H1 (cell line): ENCODE measurements at regions not wholly inside any gene's neighbourhood (a gene's known extent, or its start where the extent isn't known, plus 50 kb on each side); places are given as distances from the start of the nearest gene placed in this dataset.
A peak's percentile ranks its signal among the peaks of the same experiment; 100 is the strongest.

Experiments used
- CTCF ChIA-PET: fragments of 300-600 bp; sonication (Branson Sonifier 250); formaldehyde crosslinking; loops from one replicate; lab custom pipeline; 2021; ENCODE audit not compliant: partially characterized antibody; lab: Charles Lee
- POLR2A ChIA-PET: fragments of 300-600 bp; sonication (Branson Sonifier 250); formaldehyde crosslinking; loops from one replicate; lab custom pipeline; 2021; ENCODE audit warnings: inconsistent platforms; ENCODE audit not compliant: partially characterized antibody; lab: Charles Lee
- DNase-seq, 2 experiments: peaks; one replicate each; pipeline versions ENCODE4 v3.0.0 to v3.0.0-alpha.2; 2010 to 2022; ENCODE audit warnings: low spot score in 2 of 2, low read depth in 1 of 2, mixed read lengths in 1 of 2
- FAIRE-seq: peaks from 2 replicates; lab custom pipeline; 2011; peaks lifted over from hg19 to GRCh38; lab: Jason Lieb, UNC
- H2AFZ ChIP-seq: 2 replicates; pipeline ENCODE4 v1.8.1; 2012; ENCODE audit warnings: low read length, inconsistent platforms
- H2AK5ac ChIP-seq: 2 replicates; pipeline ENCODE4 v1.6.1; 2013; ENCODE audit warnings: low read depth, low read length
- H2BK120ac ChIP-seq: replicated peaks from 2 replicates; pipeline ENCODE3; 2013; ENCODE audit warnings: low read depth, low read length, inconsistent platforms
- H2BK12ac ChIP-seq: 2 replicates; pipeline ENCODE4 v1.6.1; 2013; ENCODE audit warnings: low read depth, low read length
- H2BK15ac ChIP-seq: 2 replicates; pipeline ENCODE4 v1.6.1; 2013; ENCODE audit warnings: low read length
- H2BK20ac ChIP-seq: 2 replicates; pipeline ENCODE4 v1.6.1; 2013; ENCODE audit warnings: low read length
- H2BK5ac ChIP-seq: 2 replicates; pipeline ENCODE4 v1.6.1; 2013; ENCODE audit warnings: low read depth, low read length
- H3K14ac ChIP-seq: 2 replicates; pipeline ENCODE4 v1.6.1; 2013; ENCODE audit warnings: inconsistent platforms; ENCODE audit not compliant: insufficient read length
- H3K18ac ChIP-seq: 2 replicates; pipeline ENCODE4 v1.6.1; 2013; ENCODE audit warnings: low read length; ENCODE audit errors: extremely low read depth
- H3K23ac ChIP-seq: 2 replicates; pipeline ENCODE4 v1.6.1; 2013; ENCODE audit warnings: inconsistent platforms; ENCODE audit not compliant: insufficient read length
- H3K23me2 ChIP-seq: 2 replicates; pipeline ENCODE4 v1.6.1; 2013; ENCODE audit warnings: low read depth, low read length
- H3K27ac ChIP-seq: 2 replicates; pipeline ENCODE4 v1.6.1; 2011; ENCODE audit warnings: low read depth, low read length, inconsistent platforms
- H3K27me3 ChIP-seq, 4 experiments: replicated peaks in 1 of 4; 1 replicate in 1 of 4; 2 replicates in 3 of 4; pipeline versions ENCODE4 v1.6.1 to v1.8.1; 2011 to 2013; ENCODE audit warnings: low read length in 3 of 4, mild to moderate bottlenecking in 3 of 4, inconsistent platforms in 2 of 4, mixed read lengths in 2 of 4, moderate library complexity in 1 of 4; ENCODE audit not compliant: control insufficient read depth in 3 of 4, insufficient read depth in 3 of 4; ENCODE audit errors: extremely low read depth in 1 of 4
- H3K36me3 ChIP-seq, 4 experiments: 2 replicates each; pipeline versions ENCODE4 v1.6.1 to v1.8.1; 2011 to 2013; ENCODE audit warnings: mild to moderate bottlenecking in 4 of 4, low read length in 3 of 4, moderate library complexity in 2 of 4, control low read depth in 1 of 4, inconsistent platforms in 1 of 4; ENCODE audit not compliant: insufficient read depth in 4 of 4, control insufficient read depth in 2 of 4
- H3K4ac ChIP-seq: replicated peaks from 2 replicates; pipeline ENCODE3; 2013; ENCODE audit warnings: low read length, low read depth, mixed read lengths, inconsistent platforms; ENCODE audit not compliant: insufficient read length
- H3K4me1 ChIP-seq, 4 experiments: replicated peaks in 1 of 4; 1 replicate in 1 of 4; 2 replicates in 3 of 4; pipeline versions ENCODE4 v1.6.1 to v1.8.1; 2011 to 2013; ENCODE audit warnings: low read length in 3 of 4, inconsistent platforms in 2 of 4, mixed read lengths in 1 of 4; ENCODE audit not compliant: insufficient read depth in 4 of 4, control insufficient read depth in 3 of 4
- H3K4me2 ChIP-seq, 2 experiments: 2 replicates each; pipeline versions ENCODE4 v1.6.1 to v1.8.1; 2011 to 2013; ENCODE audit warnings: low read depth in 2 of 2, low read length in 2 of 2, control low read depth in 1 of 2, inconsistent platforms in 1 of 2, mild to moderate bottlenecking in 1 of 2; ENCODE audit not compliant: insufficient read depth in 1 of 2
- H3K4me3 ChIP-seq, 4 experiments: fragments of 200-600, 300-600 bp in 1 of 4; sonication (generic), shearing (Covaris generic), sonication (Bioruptor Twin) in 1 of 4; 2 replicates each; pipeline versions ENCODE4 v1.5.1 to v1.8.1; 2011 to 2016; ENCODE audit warnings: low read length in 4 of 4, low read depth in 3 of 4, control low read depth in 2 of 4, inconsistent platforms in 2 of 4, mild to moderate bottlenecking in 2 of 4, mixed read lengths in 1 of 4, moderate library complexity in 1 of 4; ENCODE audit not compliant: insufficient read depth in 2 of 4; ENCODE audit errors: extremely low read depth in 1 of 4
- H3K56ac ChIP-seq: replicated peaks from 2 replicates; pipeline ENCODE3; 2013; ENCODE audit warnings: low read depth, mild to moderate bottlenecking, mixed read lengths, low read length, inconsistent platforms; ENCODE audit not compliant: insufficient read length
- H3K79me1 ChIP-seq: 2 replicates; pipeline ENCODE4 v1.6.1; 2013; ENCODE audit warnings: low read depth, low read length, control low read depth
- H3K79me2 ChIP-seq, 2 experiments: 2 replicates each; pipeline versions ENCODE4 v1.6.1 to v1.8.1; 2012 to 2013; ENCODE audit warnings: low read length in 2 of 2, mild to moderate bottlenecking in 2 of 2, inconsistent platforms in 1 of 2; ENCODE audit not compliant: insufficient read depth in 2 of 2, control insufficient read depth in 1 of 2
- H3K9ac ChIP-seq, 4 experiments: replicated peaks in 1 of 4; 1 replicate in 1 of 4; 2 replicates in 3 of 4; pipeline versions ENCODE4 v1.6.1 to v1.8.1; 2011 to 2013; ENCODE audit warnings: low read depth in 3 of 4, low read length in 3 of 4, control low read depth in 2 of 4, mild to moderate bottlenecking in 2 of 4, moderate library complexity in 2 of 4, inconsistent platforms in 1 of 4; ENCODE audit errors: extremely low read depth in 1 of 4
- H3K9me3 ChIP-seq, 2 experiments: 2 replicates each; pipeline versions ENCODE4 v1.6.1 to v1.8.1; 2012 to 2013; ENCODE audit warnings: mild to moderate bottlenecking in 2 of 2, moderate library complexity in 2 of 2, control low read depth in 1 of 2, inconsistent platforms in 1 of 2, low read depth in 1 of 2, low read length in 1 of 2, mixed read lengths in 1 of 2; ENCODE audit not compliant: insufficient read depth in 2 of 2
- H4K20me1 ChIP-seq, 2 experiments: replicated peaks in 1 of 2; 2 replicates each; pipeline versions ENCODE3 to v1.8.1; 2011 to 2013; ENCODE audit warnings: inconsistent platforms in 2 of 2, low read length in 2 of 2, mild to moderate bottlenecking in 1 of 2; ENCODE audit not compliant: insufficient read depth in 2 of 2, control insufficient read depth in 1 of 2
- H4K5ac ChIP-seq: 2 replicates; pipeline ENCODE4 v1.6.1; 2013; ENCODE audit warnings: low read length, low read depth, mixed read lengths, inconsistent platforms; ENCODE audit not compliant: insufficient read length
- H4K8ac ChIP-seq: 2 replicates; pipeline ENCODE4 v1.8.0; 2013; ENCODE audit warnings: mild to moderate bottlenecking, moderate library complexity, low read length, inconsistent platforms; ENCODE audit not compliant: insufficient read depth; ENCODE audit errors: extremely low read depth
- H4K91ac ChIP-seq: replicated peaks from 2 replicates; pipeline ENCODE3; 2013; ENCODE audit warnings: low read length, mixed read lengths, inconsistent platforms; ENCODE audit not compliant: insufficient read length
- NRF1 ChIP-seq: IDR thresholded peaks from 2 replicates; pipeline ENCODE4 v1.6.1; 2011; ENCODE audit warnings: mild to moderate bottlenecking, low read depth, low read length, improper control_type of control experiment
- SIX5 ChIP-seq: IDR thresholded peaks from 2 replicates; pipeline ENCODE4 v1.6.1; 2011; ENCODE audit warnings: mild to moderate bottlenecking, low read depth, low read length
- SRF ChIP-seq: IDR thresholded peaks from 2 replicates; pipeline ENCODE4 v1.6.1; 2011; ENCODE audit warnings: mild to moderate bottlenecking, low read depth, low read length, moderate library complexity
- SUZ12 ChIP-seq: fragments of 200-600 bp; sonication (generic); IDR thresholded peaks from 2 replicates; pipeline ENCODE4 v1.6.1; 2012; ENCODE audit warnings: mild to moderate bottlenecking, inconsistent platforms, low read length, moderate library complexity, mixed read lengths
- WGBS, 2 experiments: shearing (Covaris generic) in 1 of 2; methylation state at CpG; one replicate each; pipeline versions ENCODE4 v1.1.6 to v1.1.7; 2013 to 2015; ENCODE audit warnings: low lambda C conversion rate in 2 of 2, mixed read lengths in 2 of 2, inconsistent platforms in 1 of 2, low coverage in 1 of 2, missing lambda C conversion rate in 1 of 2; ENCODE audit not compliant: insufficient replicate concordance in 2 of 2, insufficient coverage in 1 of 2, insufficient read length in 1 of 2; ENCODE audit errors: extremely low coverage in 1 of 2, missing lambda C conversion rate in 1 of 2; 5-methylcytosine and 5-hydroxymethylcytosine counted together
- TF ChIP-seq, protein P1 (sequence below): IDR thresholded peaks from 2 replicates; pipeline ENCODE4 v1.6.1; 2012; ENCODE audit warnings: inconsistent platforms
- TF ChIP-seq, protein P2 (sequence below), 3 experiments: IDR thresholded peaks; 1 replicate in 2 of 3; 2 replicates in 1 of 3; pipeline versions ENCODE4 v1.5.1 to v1.6.1; 2011; ENCODE audit warnings: low read length in 3 of 3, mild to moderate bottlenecking in 3 of 3, inconsistent platforms in 2 of 3, low read depth in 1 of 3, moderate library complexity in 1 of 3; ENCODE audit not compliant: insufficient read depth in 1 of 3; ENCODE audit errors: control extremely low read depth in 1 of 3

DNA sequence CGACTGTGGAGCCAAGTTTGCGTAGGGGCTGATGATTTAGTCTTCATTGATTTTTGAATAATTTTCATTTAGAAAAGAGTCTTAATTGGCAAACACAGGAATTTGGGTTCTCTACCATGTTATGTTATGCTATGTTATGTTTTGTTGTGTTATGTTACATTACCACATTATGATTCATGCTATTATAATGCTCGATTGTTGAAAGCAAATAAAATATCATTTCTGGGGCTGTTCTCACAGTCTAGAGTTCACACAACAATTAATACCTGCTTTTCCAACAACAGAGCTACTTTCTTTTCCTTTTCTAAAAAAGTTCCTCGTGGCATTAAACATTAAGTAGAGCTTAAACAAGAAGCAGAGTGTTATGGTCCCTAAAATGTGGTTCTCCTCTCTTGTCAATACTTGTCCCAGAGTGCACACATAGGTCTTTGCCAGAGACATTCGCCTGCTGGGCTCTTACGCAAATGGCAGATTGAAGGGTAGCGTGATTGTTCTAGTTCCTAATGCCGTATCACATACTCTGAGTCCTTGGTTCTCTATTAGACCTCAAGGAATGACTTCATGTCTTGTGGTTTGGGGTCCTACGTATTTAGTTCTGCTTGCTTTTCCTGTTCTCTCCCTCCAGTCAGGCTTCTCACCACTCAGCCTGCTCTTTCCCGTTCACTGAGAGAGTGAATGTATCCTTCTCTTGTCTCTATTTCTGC, 370.3 kb downstream of the CD109 start:
- Histone ChIP-seq H3K23me2 (no peaks in the 10 kb centered on the region), H3K79me2 (no peaks in the 10 kb centered on the region), H3K27ac (no peak overlapping the region), H3K79me1 (no peaks in the 10 kb centered on the region), H4K91ac (no peak overlapping the region), H3K9ac (no peak overlapping the region), H2BK120ac (no peak overlapping the region), H2BK12ac (no peak overlapping the region), H2BK15ac (no peak overlapping the region), H3K23ac (no peak overlapping the region), H3K4me1 (no peaks in the 10 kb centered on the region), H2BK20ac (no peak overlapping the region), H2BK5ac (no peak overlapping the region), H3K9me3 (no peaks in the 10 kb centered on the region), H2AFZ (0 out of 2 replicates have a peak overlapping the region, but pooled peaks have one; percentile 50), H3K18ac (no peak overlapping the region), H2AK5ac (no peak overlapping the region), H3K4ac (no peak overlapping the region), H4K5ac (no peak overlapping the region), H4K8ac (no peak overlapping the region), H3K4me3 (no peak overlapping the region), H4K20me1 (no peaks in the 10 kb centered on the region), H3K36me3 (no peaks in the 10 kb centered on the region), H3K27me3 (no peaks in the 10 kb centered on the region), H3K4me2 (no peak overlapping the region), H3K14ac (no peak overlapping the region), H3K56ac (no peak overlapping the region)
- DNase-seq (no peak), FAIRE-seq (no peak)
- ChIA-PET CTCF (interaction anchor here (0.9 to 1.4 kb wide), 2 partner anchors 25 to 210 kb away, joined by 4 to 8 read pairs; no protein-coding TSS in a partner anchor), POLR2A (no interaction called here)
- WGBS, 2 experiments: 91% methylated on average over 10 of the region's 10 CpGs; no CpG with 5 or more reads in 1 of the 2 experiments
- TF ChIP-seq SRF: no peak
- TF ChIP-seq, protein P1, sequence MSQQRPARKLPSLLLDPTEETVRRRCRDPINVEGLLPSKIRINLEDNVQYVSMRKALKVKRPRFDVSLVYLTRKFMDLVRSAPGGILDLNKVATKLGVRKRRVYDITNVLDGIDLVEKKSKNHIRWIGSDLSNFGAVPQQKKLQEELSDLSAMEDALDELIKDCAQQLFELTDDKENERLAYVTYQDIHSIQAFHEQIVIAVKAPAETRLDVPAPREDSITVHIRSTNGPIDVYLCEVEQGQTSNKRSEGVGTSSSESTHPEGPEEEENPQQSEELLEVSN: no peak
- TF ChIP-seq SIX5: no peak
- TF ChIP-seq SUZ12: no peak
- TF ChIP-seq NRF1: no peak
- TF ChIP-seq, protein P2, sequence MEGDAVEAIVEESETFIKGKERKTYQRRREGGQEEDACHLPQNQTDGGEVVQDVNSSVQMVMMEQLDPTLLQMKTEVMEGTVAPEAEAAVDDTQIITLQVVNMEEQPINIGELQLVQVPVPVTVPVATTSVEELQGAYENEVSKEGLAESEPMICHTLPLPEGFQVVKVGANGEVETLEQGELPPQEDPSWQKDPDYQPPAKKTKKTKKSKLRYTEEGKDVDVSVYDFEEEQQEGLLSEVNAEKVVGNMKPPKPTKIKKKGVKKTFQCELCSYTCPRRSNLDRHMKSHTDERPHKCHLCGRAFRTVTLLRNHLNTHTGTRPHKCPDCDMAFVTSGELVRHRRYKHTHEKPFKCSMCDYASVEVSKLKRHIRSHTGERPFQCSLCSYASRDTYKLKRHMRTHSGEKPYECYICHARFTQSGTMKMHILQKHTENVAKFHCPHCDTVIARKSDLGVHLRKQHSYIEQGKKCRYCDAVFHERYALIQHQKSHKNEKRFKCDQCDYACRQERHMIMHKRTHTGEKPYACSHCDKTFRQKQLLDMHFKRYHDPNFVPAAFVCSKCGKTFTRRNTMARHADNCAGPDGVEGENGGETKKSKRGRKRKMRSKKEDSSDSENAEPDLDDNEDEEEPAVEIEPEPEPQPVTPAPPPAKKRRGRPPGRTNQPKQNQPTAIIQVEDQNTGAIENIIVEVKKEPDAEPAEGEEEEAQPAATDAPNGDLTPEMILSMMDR (IDR thresholded peaks at IDR 0.05; ENCODE audit: control extremely low read depth in 1 of 3, insufficient read depth in 1 of 3, low read depth in 1 of 3, low read length in 3 of 3): no peak
